ENCODE measurements at regions not wholly inside any gene's neighbourhood (a gene's known extent, or its start where the extent isn't known, plus 50 kb on each side); places are given as distances from the start of the nearest gene placed in this dataset.
A peak's percentile ranks its signal among the peaks of the same experiment; 100 is the strongest.

DNA sequence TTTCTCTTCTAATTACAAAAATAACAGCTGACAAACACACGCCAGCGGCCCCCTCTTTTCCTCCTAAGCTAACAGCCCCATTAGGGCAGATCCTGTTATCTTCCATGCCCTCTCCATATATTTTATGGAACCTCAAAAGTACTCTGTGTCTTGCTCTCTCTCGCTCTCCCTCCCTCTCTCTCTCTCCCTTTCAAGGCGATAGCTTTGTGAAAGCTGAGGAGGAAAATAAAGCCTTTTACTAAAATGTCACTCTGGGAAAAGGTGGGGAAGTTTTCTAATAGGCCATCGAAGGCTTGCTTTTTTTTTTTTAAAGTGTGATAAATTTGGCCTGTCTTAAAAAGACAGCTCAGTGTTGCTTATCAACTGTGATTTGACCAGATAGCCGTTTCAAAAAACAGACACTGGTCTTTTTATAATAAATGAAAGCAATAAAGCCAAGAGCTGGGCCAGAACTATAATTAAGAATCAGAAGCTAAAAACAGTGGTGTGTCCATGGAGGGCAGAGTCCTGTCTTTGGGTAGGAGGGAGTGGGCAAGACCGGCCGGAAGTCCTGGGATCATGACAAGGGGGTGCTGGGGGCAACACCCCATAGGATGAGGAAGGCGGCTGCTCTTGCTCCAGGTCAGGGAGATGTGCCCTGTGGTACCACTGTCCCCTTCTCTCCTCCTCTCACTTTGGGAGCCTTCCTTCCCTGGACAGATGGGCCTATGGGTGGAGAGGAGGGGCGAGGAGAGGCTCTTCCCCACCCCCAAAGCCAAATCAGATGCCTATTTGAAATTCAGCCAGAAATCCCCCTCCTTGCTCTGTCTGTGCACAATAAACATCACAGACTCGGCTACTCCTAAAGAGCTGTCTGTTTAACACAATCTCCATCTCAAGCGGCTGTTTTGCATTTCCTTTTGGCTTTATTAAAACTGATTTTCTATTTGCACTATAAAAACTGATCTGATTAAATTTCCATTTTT, 267.2 kb downstream of the BUD13 start:
- DNase-seq (ENCODE audit: low spot score) = no peak

DNA sequence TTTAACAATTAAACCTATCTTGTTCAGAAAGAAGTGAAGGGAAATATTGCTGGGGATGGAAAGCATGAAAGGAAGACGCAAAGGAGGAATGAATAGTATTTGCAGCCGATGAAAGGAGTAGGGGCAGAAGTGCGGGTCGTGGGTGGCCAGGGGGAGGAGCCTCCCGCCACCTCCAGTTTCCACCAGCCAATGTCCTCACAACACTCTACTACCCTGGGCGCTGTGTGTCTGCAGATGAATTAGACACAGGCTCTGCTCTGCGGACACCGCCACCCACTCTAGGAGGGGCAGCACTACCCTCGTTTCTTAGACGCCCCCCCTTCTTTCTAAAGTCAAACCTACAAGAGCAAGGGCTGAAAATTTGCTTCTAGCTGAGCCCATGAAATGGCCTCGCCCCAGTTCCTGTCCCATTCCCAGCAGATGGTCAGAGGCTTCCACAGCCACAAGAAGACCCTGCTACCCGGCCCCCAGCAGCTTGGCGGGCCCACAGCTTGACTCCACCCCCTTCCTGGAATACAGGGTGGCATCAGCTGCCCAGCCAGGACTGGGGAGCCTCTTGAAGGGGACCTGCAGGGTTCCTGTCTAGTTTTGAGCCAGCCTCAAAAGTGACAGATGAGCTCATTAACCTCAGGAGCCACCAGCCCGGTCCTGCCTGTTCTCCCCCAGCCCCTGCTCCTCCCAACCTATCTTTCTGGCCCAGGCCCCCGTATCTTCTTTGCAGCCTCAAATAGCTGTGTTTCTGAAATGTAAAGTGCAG, 268.1 kb downstream of the BUD13 start:
- DNase-seq (ENCODE audit: low spot score) = no peak

DNA sequence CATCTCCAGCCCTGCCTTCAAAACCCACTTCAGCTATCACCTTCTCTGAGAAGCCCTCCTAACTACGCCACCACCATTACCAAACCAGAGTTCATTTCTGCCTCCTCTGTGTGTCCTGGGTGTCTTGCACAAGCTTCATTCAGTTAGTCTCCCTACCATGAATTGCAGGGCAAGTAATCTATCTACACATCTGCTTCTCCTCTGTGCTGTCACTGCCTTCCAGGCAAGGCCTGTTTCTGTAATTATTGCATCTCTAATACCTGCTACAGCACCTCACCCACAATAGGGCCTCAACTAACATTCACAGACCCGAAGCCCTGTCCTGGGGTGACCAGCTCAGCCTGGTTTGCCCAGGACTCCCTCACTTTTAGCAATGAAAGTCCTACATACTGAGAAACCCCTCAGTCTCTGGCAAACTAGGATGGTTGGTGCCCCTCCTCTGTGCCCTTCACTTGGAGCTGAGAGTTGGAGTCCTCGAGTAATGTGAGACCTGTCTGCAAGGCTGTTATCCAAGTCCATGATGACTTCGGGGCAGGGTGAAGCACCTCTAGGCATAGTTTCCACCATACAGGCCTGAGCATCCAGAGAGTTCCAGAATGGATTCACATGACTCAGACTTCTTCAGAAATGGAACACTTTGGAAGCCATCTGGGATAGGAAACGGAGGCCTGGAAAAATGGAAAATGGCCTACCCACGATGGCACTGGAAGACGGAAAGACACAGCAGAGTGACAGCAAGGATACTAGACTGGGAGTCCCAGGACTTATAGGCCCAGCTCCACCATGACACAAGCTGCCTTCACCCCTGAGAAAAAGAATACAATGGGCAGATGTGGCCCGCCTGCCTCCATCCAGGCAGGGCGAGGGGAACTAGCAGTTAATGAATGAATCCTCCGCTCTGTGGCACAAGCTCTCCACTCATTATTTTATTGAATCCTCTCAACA, 269.3 kb downstream of the BUD13 start:
- no peak for DNase-seq (ENCODE audit: low spot score)

DNA sequence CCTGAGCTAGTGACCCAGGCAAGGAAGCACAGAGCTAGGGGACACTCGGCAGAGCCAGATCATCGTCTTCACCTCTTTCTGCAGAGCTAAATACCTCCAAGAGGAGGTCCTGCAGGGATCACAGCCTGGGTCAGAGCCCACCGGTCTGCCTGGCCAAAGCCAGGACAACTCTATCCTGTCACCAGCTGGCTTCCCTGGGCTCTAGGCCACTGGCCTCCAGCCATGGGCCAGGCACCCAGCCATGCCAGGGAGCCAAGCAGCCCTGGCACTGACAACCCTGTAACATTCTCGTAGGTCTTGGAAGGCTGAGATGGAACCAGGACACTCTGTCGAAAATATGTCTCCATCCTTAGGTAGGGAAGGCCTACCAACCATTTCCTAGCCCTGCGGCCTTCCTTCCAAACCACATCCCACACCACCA, 270.1 kb downstream of the BUD13 start:
- no peak for DNase-seq (ENCODE audit: low spot score)

DNA sequence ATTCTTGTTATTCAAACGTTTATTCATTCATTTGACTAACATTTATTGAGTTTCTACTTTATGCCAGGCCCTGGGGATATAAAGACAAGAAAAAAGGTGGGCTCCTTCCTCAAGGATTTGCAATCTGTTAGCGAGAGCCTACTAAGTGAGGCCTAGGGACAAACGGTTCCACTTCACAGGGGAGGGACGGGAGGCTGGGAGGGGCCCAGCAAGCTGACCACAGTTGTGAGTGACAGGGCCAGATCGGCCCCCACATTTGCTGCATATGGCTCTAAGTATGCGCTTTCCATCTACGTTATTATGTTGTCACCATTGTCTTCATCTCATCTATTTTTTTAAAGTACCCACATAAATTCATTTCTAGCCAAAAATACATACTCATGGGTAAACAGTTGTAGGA, 271.1 kb downstream of the BUD13 start:
- no peak for DNase-seq (ENCODE audit: low spot score)

DNA sequence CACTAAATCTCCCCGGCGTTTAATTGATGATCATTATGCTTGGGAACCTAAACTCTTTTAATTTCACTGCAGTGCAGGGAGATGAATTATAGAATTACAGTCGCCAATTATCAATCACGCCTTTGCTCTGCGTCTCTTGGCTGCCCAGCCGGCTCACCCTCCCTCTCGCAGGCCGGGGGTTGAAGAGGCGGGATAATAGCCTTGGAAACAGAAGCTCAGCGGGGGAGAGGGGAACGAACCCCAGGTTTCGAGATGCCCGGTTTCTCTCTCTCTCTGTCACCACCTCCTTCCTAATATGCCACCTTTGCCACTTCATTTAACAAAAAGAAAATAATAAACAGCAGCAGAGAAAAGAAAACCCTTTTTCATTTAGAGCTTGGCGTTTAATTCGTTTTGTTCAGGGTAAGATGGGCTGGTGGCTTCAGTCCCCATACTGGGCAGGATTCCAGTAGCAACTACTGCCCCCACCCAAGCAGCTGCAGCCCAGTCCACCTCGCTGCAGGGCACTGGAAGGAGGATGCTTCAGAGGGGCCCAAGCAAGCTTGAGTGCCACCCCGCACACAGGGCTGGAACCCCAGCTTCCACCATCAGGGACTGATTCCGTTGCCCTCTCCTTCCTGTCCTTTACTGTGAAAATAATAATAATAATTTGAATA, 271.7 kb downstream of the BUD13 start:
- DNase-seq (ENCODE audit: low spot score) = no peak

DNA sequence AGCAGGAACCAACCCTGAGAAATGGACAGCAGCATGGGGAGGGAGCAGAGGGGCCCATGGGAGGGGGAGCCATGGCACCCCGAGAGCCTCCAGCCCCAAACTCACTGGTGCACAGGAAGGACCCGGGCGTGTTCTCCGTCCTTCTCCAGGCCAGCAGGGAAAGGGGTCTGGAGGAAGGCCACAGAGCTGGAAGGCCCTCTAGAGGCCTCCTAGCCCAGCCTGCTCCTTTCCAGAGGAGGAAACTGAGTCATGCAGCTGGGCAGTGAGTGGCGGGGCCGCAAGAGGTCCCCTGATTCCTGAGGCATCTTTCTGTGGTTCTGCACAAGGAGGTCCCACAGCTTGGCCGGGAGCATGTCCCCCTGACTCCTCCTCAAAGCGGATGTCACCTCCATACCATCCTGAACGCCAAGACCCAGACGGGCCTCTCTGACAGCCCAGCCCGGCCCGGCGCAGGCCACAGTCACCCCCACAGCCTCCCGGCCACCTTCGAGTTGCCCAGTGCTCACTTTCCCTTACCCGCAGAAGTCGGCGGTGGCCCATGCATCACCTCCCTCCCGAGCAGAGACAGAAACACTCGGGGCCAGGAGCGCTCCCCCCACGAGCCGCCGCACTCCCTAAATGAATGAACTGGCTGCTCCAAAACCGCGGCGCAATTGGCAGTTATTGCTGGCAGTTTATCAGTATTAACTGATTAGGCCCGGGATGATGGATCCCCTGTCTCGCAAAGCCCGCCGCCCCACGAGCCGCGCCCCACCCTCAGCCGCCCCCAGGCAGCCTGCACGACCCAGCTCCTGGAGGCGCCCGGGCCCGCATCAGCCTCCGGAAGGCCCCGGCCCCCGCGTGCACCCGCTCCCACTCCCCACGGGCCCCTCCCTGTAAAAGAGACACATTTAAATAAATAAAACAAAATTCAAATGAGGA, 272.5 kb downstream of the BUD13 start:
- no peak for DNase-seq (ENCODE audit: low spot score)

DNA sequence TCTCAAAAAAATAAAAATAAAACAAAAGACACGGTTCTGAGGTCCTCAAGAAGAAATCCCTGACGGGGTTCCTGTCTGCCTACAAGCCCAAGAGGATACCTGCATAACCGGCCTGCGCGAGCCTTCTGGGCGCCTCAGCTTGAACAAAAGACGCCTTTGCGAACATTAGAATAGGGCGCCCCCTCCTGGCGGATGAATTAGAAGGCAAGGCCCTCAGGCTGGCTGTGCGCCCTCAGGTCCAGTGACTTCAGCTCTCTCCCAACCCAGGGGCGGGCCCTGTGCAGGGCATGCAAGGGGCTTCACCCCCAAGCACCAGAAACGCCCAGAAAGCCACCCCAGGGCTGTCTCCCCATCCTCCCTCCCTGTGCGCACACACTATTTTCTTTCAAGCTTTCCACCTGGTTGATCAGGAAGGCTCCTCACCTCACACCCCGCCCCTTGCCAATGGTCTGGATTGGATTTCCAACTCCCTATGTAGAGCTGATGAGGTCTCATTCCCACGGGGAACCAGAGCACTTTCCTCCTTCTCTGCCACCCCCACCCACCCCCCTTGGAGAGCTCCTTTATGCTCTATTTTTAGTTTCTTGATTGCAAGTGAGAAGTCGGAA, 273.3 kb downstream of the BUD13 start:
- peak; percentile 74 for DNase-seq (ENCODE audit: low spot score)

DNA sequence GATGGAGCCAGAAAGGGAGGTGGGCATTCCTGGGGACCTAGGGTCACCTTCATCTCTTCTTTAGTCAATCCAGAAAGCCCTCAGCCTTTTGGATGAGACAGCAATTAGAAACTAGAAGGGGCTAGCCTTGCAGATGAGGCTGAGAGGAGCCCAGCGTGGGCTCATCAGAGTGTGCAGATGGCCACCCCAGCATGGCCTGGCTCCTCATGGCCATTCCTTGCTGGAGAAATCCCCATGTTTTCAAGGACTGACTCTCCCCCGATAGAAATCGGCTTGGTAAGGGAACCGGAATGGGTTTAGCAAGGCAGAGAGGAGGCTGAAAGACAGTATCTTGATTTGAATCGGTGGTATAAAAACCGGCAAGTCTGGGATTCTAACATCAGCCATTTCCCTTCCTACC, 274.6 kb downstream of the BUD13 start:
- DNase-seq (ENCODE audit: low spot score) = no peak

DNA sequence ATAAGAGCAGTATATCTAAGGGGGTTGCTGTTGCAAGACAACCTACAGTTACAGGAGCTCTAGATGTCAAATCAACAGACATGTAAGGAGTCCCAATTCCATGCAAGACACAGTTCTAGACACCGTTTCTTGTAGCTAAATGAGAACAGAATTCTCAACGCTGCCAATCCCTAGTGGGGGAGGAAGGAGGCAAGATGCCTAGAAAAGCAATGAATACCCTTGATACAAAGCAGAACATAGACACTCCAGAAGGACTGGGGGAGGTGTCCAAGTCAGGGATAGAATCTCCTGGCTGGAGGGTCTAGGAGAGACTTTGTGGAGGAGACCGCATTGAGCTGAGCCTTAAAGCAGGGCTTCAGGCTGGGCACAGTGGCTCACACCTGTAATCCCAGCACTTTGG, 280.2 kb downstream of the BUD13 start:
- DNase-seq (ENCODE audit: low spot score) = no peak

DNA sequence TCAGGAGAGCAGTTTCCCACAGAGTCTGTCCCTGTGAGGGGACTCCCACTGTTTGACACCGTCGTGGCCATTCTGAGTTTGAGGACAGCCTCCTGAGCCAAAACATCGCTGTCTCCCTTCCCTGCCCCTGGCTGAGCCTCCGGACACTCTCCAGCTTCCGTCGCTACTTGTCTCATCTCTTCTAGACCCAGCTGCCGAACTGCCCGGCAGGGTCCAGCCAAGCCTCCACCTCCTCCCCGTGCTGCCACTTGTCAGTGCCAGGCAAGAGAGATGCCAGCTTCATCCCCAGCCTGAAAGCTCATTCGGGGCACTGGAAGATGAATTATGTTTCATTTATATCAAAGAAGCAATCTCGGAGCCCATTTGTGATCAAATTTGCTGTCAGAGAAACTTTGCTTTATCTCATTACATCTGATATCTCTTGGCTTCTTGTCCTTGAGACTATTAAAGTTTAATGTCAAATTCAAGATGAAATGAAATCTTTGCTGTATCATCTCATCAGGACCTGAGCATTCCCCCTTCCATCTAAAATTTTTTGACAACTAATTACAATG, 283.9 kb downstream of the BUD13 start:
- DNase-seq (ENCODE audit: low spot score) = no peak

DNA sequence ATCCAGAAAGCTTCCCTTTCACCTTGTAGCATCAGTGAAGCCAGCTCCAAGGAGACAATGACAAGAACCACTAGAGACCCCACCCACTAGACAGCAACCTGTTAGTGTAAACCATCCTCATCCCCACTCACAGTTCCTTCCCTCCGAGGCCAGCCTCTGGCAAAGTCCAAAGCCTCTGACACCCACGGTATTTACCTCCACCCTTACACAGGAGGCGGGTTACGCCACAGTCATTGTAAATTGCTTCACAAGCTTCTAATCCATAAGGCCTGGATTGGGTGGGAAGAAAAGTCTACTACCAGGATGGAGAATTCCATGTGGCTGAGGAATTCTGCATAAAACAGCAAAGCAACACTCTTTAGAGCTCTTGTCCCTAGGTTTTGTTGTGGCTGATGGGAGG, 287.4 kb downstream of the BUD13 start:
- no peak for DNase-seq (ENCODE audit: low spot score)

DNA sequence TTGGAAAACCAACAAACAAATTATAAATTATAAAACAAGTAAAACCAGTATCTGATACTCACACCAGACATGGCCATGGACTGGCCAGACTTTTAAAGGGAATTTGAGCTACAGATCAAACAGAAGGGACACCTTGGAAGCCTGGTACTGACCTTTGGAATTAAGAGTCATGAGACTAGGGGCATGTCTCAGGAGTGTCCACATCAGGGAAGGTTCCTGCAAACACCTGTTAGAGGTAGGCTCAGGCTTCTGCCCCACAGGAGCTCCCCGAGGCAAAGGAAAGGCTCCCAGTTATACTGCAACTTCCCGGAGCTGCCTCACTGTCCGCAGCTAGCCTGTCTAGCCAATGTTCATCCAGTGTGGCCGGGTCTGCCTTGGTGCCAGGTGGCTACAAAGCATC, 290.1 kb downstream of the BUD13 start:
- no peak for DNase-seq (ENCODE audit: low spot score)

DNA sequence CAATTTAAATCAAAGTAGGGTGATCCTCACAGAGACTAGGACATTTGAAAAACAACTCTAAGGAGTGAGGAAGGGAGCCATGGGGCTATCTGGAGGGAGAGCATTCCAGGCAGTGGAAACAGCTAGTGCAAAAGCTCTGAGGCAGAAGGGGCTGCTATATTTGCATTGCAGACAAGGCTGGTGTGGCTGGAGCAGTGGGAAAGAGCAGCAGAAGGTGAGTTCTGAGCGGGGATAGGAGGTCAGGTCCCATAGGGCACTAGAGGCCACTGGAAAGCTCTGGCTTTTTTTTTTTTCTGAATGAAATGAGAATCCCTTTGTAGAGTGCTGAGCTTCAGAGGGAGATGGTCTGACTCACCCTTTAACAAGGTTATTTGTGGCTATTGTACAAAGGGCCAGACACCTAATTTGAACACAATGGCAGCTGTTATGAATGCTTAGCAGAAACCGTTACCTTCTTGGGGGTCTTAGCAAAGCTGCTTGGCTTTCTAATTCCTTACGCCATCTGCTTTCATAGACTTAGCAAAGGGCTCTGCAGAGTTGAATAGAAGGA, 291.6 kb downstream of the BUD13 start:
- DNase-seq (ENCODE audit: low spot score) = no peak

DNA sequence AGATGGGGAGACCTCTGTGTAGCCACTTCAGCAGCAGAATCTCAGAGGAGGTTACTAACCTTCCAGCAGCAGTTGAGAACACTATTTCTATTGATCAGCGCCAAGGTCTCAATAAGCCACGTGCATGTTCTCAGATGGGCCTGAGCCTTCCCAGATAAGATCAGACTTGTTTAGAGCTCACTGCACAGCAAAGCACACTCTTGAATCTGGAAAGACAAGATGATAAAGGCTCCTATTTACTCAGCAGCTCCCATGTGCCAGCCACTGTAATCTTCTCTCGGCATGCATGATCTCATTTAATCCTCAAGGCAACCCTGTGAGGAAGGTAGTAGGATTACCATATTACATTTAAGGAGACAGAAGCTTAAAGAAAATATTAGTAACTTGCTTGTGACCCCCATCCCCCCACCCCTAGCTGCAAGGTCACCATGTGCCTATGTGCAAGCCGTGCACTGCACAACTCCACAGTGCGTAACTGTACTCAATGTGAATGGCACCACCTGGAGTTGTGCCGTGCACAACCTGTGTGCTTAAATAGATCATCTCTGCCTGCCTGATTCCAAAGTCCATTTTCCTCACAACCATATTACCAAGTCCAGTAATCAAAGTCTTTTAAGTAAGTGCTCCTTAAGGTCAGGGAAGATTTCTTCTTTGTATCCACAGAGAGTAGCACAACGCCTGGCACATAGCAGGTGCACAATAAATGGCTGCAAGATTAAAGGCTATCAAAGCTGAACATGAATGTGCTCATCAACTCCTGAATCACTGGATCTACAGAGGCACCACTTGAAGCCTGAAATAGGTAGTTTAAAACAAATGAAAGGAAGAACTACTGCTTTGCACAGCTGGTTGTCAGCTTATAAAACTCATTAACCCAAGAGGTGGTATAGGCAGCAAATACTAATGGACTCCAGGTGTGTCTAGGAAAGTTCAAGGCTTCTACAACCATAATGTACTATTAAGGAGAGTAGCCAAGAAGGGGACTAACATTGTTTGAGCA, 293.8 kb downstream of the BUD13 start:
- DNase-seq (ENCODE audit: low spot score) = no peak

DNA sequence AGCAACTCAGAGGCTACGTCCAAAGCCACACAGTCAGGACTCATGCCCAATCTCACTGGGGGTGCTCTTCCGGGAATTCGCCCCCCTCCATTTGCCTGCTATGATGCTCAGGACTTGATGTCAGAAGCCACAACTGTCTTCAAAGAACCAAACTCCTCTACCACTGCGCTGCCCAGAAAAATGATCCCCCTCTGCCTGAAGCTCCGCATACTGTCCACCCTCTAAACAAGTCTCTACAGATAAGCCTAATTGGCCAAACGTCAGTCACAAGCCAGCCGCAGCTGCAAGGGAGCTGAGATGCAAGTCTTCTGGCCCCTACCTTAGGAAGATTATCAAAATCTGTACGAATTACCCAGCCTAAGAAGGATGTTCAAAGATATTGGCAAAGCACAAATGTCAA, 294.6 kb downstream of the BUD13 start:
- DNase-seq (ENCODE audit: low spot score) = no peak

DNA sequence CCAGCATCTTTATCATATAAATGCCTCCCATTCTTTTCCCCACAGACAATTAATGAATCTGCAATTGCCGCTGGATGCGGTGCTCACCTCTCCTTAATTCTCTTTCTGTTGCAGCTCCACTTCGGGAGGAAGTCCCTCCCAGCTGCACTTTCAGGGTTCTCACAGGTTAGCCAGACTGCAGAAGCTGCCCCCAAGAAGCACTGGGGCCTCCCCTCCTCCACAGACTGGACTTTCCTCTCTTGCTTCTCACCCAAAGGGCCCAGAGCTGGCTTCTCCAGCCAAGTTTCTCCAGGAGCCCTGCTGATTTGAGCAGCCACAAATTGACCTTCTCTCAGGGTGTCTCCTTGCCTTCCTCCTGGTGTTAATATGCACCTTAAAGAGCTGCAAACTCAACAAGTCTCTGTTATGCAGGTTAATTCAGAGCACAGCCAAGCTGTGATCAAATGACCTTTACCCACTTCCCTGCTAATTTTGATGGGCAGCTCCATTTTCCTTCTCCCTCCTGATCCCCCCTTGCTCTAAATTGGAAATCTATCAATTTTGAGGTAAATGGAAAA, 298.9 kb downstream of the BUD13 start:
- no peak for DNase-seq (ENCODE audit: low spot score)

Data from NAMALWA (cell line).